Thymus (tissue), 11 donors: ENCODE measurements at regions not wholly inside any gene's neighbourhood (a gene's known extent, or its start where the extent isn't known, plus 50 kb on each side); places are given as distances from the start of the nearest gene placed in this dataset.
"Not testable (repeated sequence)": the region's sequence is repeated elsewhere in the genome, so short reads cannot be mapped to it uniquely, and the experiment has no call there.

Source experiments
- DNase-seq, 9 donors: peaks; one replicate each; pipeline ENCODE4 v3.0.0-alpha.2; 2013; ENCODE audit warnings: low spot score in 9 of 9, low read depth in 6 of 9, missing footprints in 1 of 9
- H3K27ac ChIP-seq, 2 donors: one replicate each; pipeline ENCODE4 v1.5.1; 2013; ENCODE audit warnings: control low read depth in 1 of 2, low read depth in 1 of 2, low read length in 1 of 2, mild to moderate bottlenecking in 1 of 2, moderate library complexity in 1 of 2
- H3K27me3 ChIP-seq, 2 donors: one replicate each; pipeline ENCODE4 v1.5.1; 2013; ENCODE audit warnings: low read length in 1 of 2; ENCODE audit not compliant: control insufficient read depth in 2 of 2, insufficient read depth in 1 of 2
- H3K36me3 ChIP-seq, 2 donors: one replicate each; pipeline ENCODE4 v1.5.1; 2013; ENCODE audit warnings: low read length in 1 of 2, mild to moderate bottlenecking in 1 of 2, moderate library complexity in 1 of 2; ENCODE audit not compliant: control insufficient read depth in 2 of 2, insufficient read depth in 2 of 2
- H3K4me1 ChIP-seq, 2 donors: one replicate each; pipeline ENCODE4 v1.5.1; 2013; ENCODE audit warnings: low read length in 2 of 2; ENCODE audit not compliant: control insufficient read depth in 2 of 2, insufficient read depth in 2 of 2
- H3K4me3 ChIP-seq, 2 donors: one replicate each; pipeline ENCODE4 v1.5.1; 2013; ENCODE audit warnings: low read length in 2 of 2, control low read depth in 1 of 2, mild to moderate bottlenecking in 1 of 2
- H3K9me3 ChIP-seq, 2 donors: one replicate each; pipeline ENCODE4 v1.5.1; 2013; ENCODE audit warnings: low read length in 1 of 2, mild to moderate bottlenecking in 1 of 2; ENCODE audit not compliant: control insufficient read depth in 2 of 2, insufficient read depth in 1 of 2
- WGBS: extraction: QIAGEN DNeasy Blood & Tissue Kit; methylation state at CpG from one replicate; pipeline ENCODE4 v1.1.7; 2013; 5-methylcytosine and 5-hydroxymethylcytosine counted together
- donor health status: healthy.

DNA sequence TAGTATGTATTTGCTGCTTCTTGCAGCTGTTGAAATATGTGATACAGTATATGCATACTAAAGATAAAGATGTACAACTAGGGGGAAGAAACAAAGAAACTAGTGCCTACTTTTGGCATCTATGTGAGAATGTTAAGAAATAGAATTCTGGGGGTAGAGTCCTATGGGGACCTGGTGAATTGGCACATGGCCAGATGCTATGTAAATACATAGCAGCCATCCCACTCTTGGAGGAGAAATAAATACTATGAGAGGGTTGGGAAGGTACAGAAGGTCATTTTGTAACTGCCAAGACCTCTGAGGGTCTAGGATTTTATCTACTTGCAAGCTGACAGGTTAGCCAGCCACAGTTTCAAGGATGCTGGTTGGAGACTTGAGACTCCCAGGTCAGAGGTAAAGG, 298.3 kb upstream of the TBL1XR1 start:
- no peak overlapping the region for H3K27ac ChIP-seq
- no peaks in the 10 kb centered on the region for H3K36me3 ChIP-seq
- no peaks in the 10 kb centered on the region for H3K27me3 ChIP-seq
- no peaks in the 10 kb centered on the region for H3K9me3 ChIP-seq
- no peaks in the 10 kb centered on the region for H3K4me1 ChIP-seq
- H3K4me3 ChIP-seq: no peak overlapping the region
- no peak for DNase-seq

DNA sequence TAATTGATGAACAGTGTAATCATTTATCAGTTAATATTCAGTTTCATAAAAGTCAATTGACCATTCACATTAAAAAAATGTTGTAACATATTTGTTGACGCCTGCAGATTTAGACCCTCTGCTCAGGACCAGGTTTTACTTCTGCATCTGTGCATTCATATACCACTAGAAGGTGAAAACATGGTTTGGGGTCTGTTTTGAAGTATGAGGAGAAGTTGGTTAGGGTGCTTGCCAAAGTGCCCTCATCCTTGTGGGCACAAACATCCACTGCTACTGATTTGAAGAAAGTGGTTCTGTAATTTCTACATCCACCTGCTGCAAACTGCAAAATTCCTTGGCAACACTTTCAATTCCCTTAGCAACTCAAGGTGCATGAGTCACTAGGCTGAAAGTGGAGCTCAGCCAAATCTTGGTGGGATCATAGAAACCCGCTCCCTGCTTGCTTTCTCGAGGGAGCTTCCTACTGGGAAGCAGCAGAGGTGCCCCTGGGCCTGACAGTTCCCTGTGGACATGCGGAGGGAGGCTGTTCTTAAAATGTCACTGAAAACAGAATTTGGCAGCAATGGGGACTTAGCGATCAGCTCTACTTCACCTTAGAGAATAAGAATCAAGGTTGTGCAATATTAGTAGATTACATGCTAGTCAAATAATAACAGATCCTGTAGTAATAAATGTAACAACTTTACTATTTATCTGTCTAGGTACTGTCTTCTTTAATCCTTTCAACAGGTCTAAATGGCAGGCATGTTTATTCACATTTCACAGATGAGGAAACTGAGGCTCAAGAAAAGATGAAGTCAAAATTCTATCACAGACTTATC, 301.0 kb upstream of the TBL1XR1 start:
- Histone ChIP-seq H3K27me3 (no peaks in the 10 kb centered on the region), H3K9me3 (no peaks in the 10 kb centered on the region), H3K36me3 (no peaks in the 10 kb centered on the region), H3K4me3 (no peak overlapping the region), H3K4me1 (no peaks in the 10 kb centered on the region), H3K27ac (no peak overlapping the region)
- DNase-seq: peak in 2 of 9 donors; percentile 14 to 37
- 95% methylated on average over 5 of the region's 5 CpGs for WGBS

DNA sequence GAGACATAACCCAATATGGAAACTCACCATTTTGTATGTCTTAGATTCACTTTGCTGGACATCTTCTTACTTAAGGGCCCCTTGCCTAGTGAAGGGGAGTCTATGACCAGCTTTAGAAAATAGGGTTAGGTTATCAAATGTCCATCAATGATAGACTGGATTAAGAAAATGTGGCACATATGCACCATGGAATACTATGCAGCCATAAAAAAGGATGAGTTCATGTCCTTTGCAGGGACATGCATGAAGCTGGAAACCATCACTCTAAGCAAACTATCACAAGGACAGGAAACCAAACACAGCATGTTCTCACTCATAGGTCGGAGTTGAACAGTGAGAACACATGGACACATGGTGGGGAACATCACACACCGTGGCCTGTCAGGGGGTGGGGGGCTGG, 301.8 kb upstream of the TBL1XR1 start:
- H3K9me3 ChIP-seq, DNase-seq, H3K4me1 ChIP-seq, H3K36me3 ChIP-seq, H3K4me3 ChIP-seq, H3K27ac ChIP-seq, H3K27me3 ChIP-seq: not testable (repeated sequence)
- 98% methylated on average over 2 of the region's 2 CpGs for WGBS

DNA sequence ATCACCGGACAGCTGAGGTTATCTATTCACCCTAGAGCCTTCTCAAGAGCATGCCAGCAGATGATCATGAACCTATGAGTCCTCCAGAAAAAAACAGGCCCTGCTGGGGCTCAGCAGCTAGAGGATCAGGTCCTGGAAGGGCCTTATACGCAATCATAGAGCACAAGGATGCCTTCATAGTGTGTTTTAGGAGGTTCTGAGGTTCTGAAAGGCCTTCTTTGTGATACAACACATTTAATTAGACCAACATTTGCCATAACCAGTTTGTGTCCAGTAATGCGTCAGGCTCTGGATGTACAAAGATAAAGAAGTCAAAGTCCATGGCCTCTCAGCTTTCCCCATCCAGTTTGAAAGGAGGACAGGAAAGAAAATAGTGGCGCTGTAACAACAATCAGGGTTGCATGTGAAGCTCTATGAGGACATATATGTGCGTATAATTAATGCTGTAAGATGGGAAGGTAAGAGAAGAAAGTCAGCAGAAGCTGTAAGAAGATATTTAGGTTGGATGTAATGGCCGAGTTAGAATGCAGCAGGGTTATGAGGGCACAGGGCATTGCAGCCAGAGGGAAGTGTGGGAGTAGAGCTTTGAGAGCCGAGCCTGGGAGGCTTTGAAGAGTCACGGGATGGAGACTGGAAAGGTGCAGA, 302.6 kb upstream of the TBL1XR1 start:
- Histone ChIP-seq H3K4me3 (no peak overlapping the region), H3K27ac (no peak overlapping the region), H3K27me3 (no peaks in the 10 kb centered on the region), H3K4me1 (no peaks in the 10 kb centered on the region), H3K36me3 (no peaks in the 10 kb centered on the region), H3K9me3 (no peaks in the 10 kb centered on the region)
- 97% methylated on average over 8 of the region's 8 CpGs for WGBS
- no peak for DNase-seq

DNA sequence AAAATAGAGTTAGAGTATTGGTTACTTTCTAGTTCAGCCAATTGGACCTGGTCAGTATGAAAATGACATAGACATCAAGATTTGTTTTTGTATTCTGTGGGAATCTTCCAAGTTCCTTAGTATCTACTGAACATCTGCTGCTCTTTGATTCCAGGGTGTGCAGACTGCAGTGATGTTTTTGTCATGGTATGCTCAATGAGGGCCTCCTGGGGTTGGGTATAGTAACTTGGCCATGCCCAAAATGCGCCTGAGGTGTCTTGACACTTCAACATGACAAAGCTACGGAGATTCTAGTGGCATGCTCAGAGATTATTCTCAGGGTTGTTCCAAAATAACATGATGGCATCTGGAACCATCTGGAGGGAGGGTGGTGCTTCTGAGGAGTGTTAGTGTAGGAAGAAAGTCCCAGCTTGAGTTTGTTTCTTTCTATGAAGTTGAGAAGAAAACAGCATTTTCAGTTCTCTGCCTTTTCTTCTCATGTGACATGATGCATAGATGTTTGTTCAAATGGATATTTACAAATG, 313.5 kb upstream of the TBL1XR1 start:
- DNase-seq: no peak
- Histone ChIP-seq H3K36me3 (no peaks in the 10 kb centered on the region), H3K4me3 (no peak overlapping the region), H3K4me1 (no peaks in the 10 kb centered on the region), H3K27me3 (no peaks in the 10 kb centered on the region), H3K9me3 (no peaks in the 10 kb centered on the region), H3K27ac (no peak overlapping the region)
- over 99% methylated on average over 2 of the region's 2 CpGs for WGBS

DNA sequence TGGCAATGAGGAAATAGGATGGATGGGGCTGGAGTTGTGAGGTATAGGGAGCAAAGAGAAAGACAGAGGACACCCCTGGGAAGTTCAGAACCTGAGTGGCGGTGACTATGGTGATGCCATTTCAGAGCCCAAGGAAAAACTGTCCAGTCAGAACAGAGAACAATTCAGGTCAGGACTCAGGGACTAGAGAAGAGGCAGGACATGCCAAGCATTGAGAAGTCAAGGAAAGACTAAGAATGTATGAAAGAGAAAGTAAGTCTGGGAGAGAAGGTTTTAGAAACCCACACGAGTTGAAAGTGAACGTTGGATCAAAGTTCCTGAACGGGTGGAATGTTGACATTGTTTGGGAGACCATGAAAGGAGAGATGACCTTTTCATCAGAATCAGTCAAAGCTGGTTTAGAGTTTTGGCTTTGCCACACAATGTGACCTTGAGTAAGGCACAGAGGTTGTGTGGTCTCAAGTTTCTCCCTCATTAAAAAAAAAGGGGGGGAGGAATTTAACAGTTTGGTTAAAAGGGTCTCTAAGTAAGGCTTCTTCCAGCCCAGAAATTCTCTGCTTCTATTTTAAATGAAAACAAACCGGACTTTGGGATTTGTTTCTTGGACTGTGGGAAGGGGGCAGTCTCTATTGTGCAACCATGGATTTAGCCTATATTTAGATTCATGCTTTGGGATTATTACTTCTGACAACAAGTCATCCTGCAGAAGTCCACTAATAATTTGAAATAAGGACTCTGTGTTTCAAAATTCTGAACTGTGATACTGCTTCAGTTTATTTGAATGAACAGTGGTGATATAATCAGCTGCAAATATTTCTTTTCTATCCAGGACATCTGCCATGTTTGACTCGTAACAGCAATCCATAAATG, 315.9 kb upstream of the TBL1XR1 start:
- no peaks in the 10 kb centered on the region for H3K36me3 ChIP-seq
- H3K4me1 ChIP-seq: no peaks in the 10 kb centered on the region
- H3K27ac ChIP-seq: no peak overlapping the region
- H3K9me3 ChIP-seq: no peaks in the 10 kb centered on the region
- H3K27me3 ChIP-seq: no peaks in the 10 kb centered on the region
- 94% methylated on average over 6 of the region's 6 CpGs for WGBS
- H3K4me3 ChIP-seq: no peak overlapping the region
- no peak for DNase-seq

DNA sequence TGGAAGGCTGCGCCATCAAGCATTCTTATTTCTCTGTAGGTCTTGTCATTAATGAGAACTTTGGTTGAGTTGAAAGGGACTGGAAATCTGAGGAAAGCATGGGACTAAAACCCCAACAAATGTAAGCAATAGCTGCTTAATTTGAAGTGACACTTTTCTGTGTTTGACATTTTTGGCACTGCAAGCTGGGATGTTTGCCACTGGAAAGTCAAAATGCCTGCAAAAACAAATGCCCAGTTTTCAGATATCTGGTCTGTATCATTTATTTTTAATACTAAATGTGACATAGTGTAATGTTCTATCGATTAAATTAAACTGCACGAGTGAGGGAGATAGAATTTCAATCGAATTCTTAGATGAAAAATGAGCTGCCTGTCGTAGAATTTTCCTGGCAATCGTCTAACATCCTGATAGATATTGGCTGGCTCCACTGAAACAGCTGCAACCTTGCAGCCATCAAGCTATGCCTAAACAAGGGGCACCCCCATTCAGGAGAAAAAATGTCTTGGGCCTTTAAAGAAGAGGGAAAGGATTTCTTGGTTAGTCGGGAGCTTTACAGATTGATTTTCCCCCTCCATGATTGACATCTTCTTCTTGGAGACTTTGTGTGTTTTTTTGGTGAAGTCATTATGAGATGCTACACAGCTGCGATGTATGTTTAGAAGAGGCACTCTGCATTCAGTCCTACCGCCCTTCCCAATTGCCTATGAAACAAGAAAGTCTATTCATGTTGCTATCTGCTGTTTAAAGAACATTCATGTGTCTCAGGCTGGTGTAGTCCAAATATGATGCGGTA, 316.7 kb upstream of the TBL1XR1 start:
- Histone ChIP-seq H3K4me3 (no peak overlapping the region), H3K36me3 (no peaks in the 10 kb centered on the region), H3K9me3 (no peaks in the 10 kb centered on the region), H3K27me3 (no peaks in the 10 kb centered on the region), H3K27ac (no peak overlapping the region), H3K4me1 (no peaks in the 10 kb centered on the region)
- DNase-seq: no peak
- WGBS: 95% methylated on average over 10 of the region's 10 CpGs

DNA sequence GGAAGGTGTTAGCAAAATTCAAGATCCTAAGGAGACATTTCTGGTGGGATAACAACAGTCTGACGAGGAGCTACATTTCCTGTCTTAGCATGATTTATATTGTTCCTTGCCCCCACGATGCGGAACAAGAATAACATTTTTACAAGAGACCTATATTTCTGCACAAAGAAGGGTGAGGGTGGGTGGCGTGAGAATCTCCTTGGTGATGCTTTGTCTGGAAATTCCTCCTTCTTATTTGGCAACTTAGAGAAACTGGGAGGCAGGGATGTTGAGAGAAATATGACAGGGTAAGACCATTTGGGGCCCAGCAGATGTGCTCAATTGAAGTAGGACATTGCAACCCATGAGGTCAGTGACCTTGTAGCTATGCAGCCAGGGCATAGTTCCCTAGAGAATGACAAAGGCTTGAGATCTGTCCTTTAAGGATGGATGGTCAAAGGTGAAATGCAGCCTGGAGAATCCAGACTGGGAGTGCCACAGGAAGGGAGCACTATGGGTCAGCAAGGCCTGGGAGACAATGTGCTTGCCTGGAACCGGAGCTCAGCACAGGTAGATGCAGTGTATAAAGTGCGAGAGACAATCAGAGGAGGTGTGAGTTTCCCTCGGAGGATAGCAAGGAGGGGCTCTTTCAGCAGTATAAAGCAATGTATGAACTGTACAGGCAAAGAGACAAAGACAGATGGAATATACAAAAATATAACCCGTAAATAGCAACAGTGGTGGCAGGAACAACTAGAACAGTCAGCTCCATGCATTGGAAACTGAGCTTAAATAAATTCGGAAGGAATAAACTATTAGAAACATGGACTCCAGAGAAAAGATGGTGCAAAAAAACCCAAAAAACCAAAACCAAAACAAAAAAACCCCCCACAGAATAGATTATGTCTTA, 317.6 kb upstream of the TBL1XR1 start:
- DNase-seq: no peak
- H3K9me3 ChIP-seq: no peaks in the 10 kb centered on the region
- 95% methylated on average over 9 of the region's 9 CpGs for WGBS
- H3K4me3 ChIP-seq: no peak overlapping the region
- H3K27ac ChIP-seq: no peak overlapping the region
- H3K4me1 ChIP-seq: no peaks in the 10 kb centered on the region
- H3K36me3 ChIP-seq: no peaks in the 10 kb centered on the region
- no peaks in the 10 kb centered on the region for H3K27me3 ChIP-seq
